Mesothelial cell of epicardium (in vitro differentiated cells): ENCODE measurements at regions not wholly inside any gene's neighbourhood (a gene's known extent, or its start where the extent isn't known, plus 50 kb on each side); places are given as distances from the start of the nearest gene placed in this dataset.
A peak's percentile ranks its signal among the peaks of the same experiment; 100 is the strongest.

Experiments
- DNase-seq, 2 experiments: peaks; one replicate each; pipeline ENCODE4 v3.0.0; 2021; ENCODE audit warnings: low spot score in 2 of 2; ENCODE audit not compliant: unreplicated experiment in 2 of 2
- H3K27ac Mint-ChIP-seq: 2 replicates; pipeline ENCODE4 v1.8.0; 2021; ENCODE audit warnings: mixed read lengths
- H3K27me3 Mint-ChIP-seq: 2 replicates; pipeline ENCODE4 v1.8.0; 2021; ENCODE audit warnings: low read depth, mixed read lengths
- H3K36me3 Mint-ChIP-seq: 2 replicates; pipeline ENCODE4 v1.8.0; 2021; ENCODE audit warnings: mixed read lengths
- H3K4me1 Mint-ChIP-seq: 2 replicates; pipeline ENCODE4 v1.8.0; 2021; ENCODE audit warnings: mixed read lengths
- H3K4me3 Mint-ChIP-seq: 2 replicates; pipeline ENCODE4 v1.8.0; 2021; ENCODE audit warnings: mild to moderate bottlenecking, moderate library complexity, mixed read lengths
- H3K9me3 Mint-ChIP-seq: 2 replicates; pipeline ENCODE4 v1.8.0; 2021; ENCODE audit warnings: mixed read lengths
- CTCF ChIP-seq: fragments of 200-600 bp; sonication (generic); IDR thresholded peaks from one replicate; pipeline ENCODE4 v1.5.0; 2021; ENCODE audit warnings: antibody characterized with exemption; ENCODE audit not compliant: unreplicated experiment

GRCh38 chr1:88302843-88303486, 381.1 kb upstream of the PKN2 start:
- H3K27me3 Mint-ChIP-seq = peaks cover 1% of the 10 kb centered on the region
- peak in 1 of 2 experiments; percentile 37 for DNase-seq
- no peaks in the 10 kb centered on the region for H3K9me3 Mint-ChIP-seq
- H3K27ac Mint-ChIP-seq = no peak overlapping the region
- no peaks in the 10 kb centered on the region for H3K36me3 Mint-ChIP-seq
- peaks cover 3% of the 10 kb centered on the region for H3K4me1 Mint-ChIP-seq
- H3K4me3 Mint-ChIP-seq = no peak overlapping the region
- peak; percentile 72 for TF ChIP-seq CTCF

GRCh38 chr1:88311265-88311664, 372.8 kb upstream of the PKN2 start:
- Mint-ChIP-seq H3K4me3 (no peak overlapping the region), H3K4me1 (no peaks in the 10 kb centered on the region), H3K36me3 (no peaks in the 10 kb centered on the region), H3K27ac (no peak overlapping the region), H3K27me3 (peaks cover 1% of the 10 kb centered on the region), H3K9me3 (peaks cover 10% of the 10 kb centered on the region)
- no peak for DNase-seq
- no peak for TF ChIP-seq CTCF

DNA sequence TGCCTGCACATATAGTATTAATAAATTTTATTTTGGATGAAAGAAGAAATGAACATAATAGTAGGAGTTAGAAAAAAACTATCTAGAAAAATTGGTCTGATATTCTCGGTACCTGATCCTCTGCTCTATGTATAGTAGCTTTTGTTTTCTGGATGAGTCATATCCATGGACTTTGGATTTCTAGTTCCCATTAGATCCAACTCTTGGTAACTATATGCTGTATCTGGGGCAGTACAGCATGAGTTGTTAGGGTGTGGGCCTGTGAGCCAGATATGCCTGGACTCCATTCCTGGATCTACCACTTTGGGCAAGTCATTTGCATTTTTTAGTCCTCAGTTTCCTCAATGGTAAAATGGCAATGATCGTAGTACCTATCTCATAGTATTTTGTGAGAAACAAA, 372.2 kb upstream of the PKN2 start:
- H3K36me3 Mint-ChIP-seq = no peaks in the 10 kb centered on the region
- H3K4me1 Mint-ChIP-seq = no peaks in the 10 kb centered on the region
- DNase-seq = no peak
- H3K27me3 Mint-ChIP-seq = no peaks in the 10 kb centered on the region
- no peak for TF ChIP-seq CTCF
- H3K9me3 Mint-ChIP-seq = peaks cover 10% of the 10 kb centered on the region
- no peak overlapping the region for H3K27ac Mint-ChIP-seq
- H3K4me3 Mint-ChIP-seq = no peak overlapping the region

GRCh38 chr1:88317396-88317795, 366.7 kb upstream of the PKN2 start:
- Mint-ChIP-seq H3K36me3 (no peaks in the 10 kb centered on the region), H3K27ac (no peak overlapping the region), H3K4me3 (no peak overlapping the region), H3K9me3 (no peaks in the 10 kb centered on the region), H3K27me3 (no peaks in the 10 kb centered on the region), H3K4me1 (no peaks in the 10 kb centered on the region)
- no peak for TF ChIP-seq CTCF
- no peak for DNase-seq

- H3K4me3 Mint-ChIP-seq = no peak overlapping the region
- H3K4me1 Mint-ChIP-seq = no peaks in the 10 kb centered on the region
- TF ChIP-seq CTCF = no peak
- H3K36me3 Mint-ChIP-seq = no peaks in the 10 kb centered on the region
- no peak overlapping the region for H3K27ac Mint-ChIP-seq
- no peak for DNase-seq
- H3K9me3 Mint-ChIP-seq = no peaks in the 10 kb centered on the region
- no peaks in the 10 kb centered on the region for H3K27me3 Mint-ChIP-seq
Measured at GRCh38 chr1:88318740-88319139, 365.3 kb upstream of the PKN2 start.

DNA sequence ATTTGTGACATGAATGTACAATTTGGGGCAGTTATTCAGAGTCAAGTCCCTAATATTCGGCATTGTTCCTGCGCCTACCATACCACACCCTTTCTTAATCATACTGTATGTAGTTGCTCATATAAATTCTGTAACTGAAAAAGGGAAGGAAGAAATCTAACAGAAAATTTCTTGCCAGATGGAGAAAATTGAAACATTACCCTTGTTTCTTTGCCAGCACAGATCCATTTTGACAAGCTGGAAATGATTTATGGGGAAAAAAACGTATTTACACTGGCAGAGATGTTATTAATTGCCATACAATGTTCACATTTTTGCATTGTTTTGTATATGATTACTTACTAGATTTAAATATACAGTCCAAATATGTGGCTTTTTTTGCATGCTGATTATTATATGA, 363.8 kb upstream of the PKN2 start:
- H3K9me3 Mint-ChIP-seq = no peaks in the 10 kb centered on the region
- H3K4me3 Mint-ChIP-seq = no peak overlapping the region
- no peaks in the 10 kb centered on the region for H3K4me1 Mint-ChIP-seq
- H3K36me3 Mint-ChIP-seq = no peaks in the 10 kb centered on the region
- no peak for TF ChIP-seq CTCF
- no peak overlapping the region for H3K27ac Mint-ChIP-seq
- no peak for DNase-seq
- H3K27me3 Mint-ChIP-seq = no peaks in the 10 kb centered on the region
